WTC11 (cell line): ENCODE measurements at regions not wholly inside any gene's neighbourhood (a gene's known extent, or its start where the extent isn't known, plus 50 kb on each side); places are given as distances from the start of the nearest gene placed in this dataset.

ENCODE experiments used
- CTCF ChIP-seq: fragments of 200-600 bp; IDR thresholded peaks from 2 replicates; pipeline ENCODE4 v1.8.0; 2022; ENCODE audit warnings: antibody characterized with exemption
- TF ChIP-seq, protein P1 (sequence below): sonication (generic); formaldehyde crosslinking; IDR thresholded peaks from 2 replicates; pipeline ENCODE4 v1.8.1; 2022; ENCODE audit warnings: low read depth, mild to moderate bottlenecking, moderate library complexity, missing genetic modification reagents, borderline replicate concordance

- TF ChIP-seq CTCF: no peak
- TF ChIP-seq, protein P1, sequence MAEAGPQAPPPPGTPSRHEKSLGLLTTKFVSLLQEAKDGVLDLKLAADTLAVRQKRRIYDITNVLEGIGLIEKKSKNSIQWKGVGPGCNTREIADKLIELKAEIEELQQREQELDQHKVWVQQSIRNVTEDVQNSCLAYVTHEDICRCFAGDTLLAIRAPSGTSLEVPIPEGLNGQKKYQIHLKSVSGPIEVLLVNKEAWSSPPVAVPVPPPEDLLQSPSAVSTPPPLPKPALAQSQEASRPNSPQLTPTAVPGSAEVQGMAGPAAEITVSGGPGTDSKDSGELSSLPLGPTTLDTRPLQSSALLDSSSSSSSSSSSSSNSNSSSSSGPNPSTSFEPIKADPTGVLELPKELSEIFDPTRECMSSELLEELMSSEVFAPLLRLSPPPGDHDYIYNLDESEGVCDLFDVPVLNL: no peak
Observed at GRCh38 chr22:23403720-23404688, 176.1 kb downstream of the IGLL1 start.
